Thyroid gland (tissue), 4 donors: ENCODE measurements at regions not wholly inside any gene's neighbourhood (a gene's known extent, or its start where the extent isn't known, plus 50 kb on each side); places are given as distances from the start of the nearest gene placed in this dataset.

Experiments
- DNase-seq, 2 donors: peaks; one replicate each; pipeline ENCODE4 v3.0.0-alpha.2; 2019
- H3K27ac ChIP-seq, 3 donors: fragments of 200-600 bp; sonication (generic); 1 replicate in 2 of 3; 2 replicates in 1 of 3; pipeline ENCODE4 v1.5.1; 2016 to 2019; ENCODE audit warnings: mild to moderate bottlenecking in 1 of 3, moderate library complexity in 1 of 3
- H3K27me3 ChIP-seq: fragments of 200-600 bp; sonication (generic); one replicate; pipeline ENCODE4 v1.5.1; 2019
- H3K36me3 ChIP-seq, 2 donors: fragments of 200-600 bp; sonication (generic); one replicate each; pipeline ENCODE4 v1.5.1; 2016 to 2019
- H3K4me1 ChIP-seq, 2 donors: fragments of 200-600 bp; sonication (generic); one replicate each; pipeline ENCODE4 v1.5.1; 2017 to 2019
- H3K4me3 ChIP-seq, 3 donors: fragments of 200-600 bp; sonication (generic); replicated peaks in 1 of 3; 1 replicate in 2 of 3; 2 replicates in 1 of 3; pipeline ENCODE4 v1.5.1; 2016; ENCODE audit warnings: mild to moderate bottlenecking in 1 of 3
- H3K9me3 ChIP-seq: fragments of 200-600 bp; sonication (generic); one replicate; pipeline ENCODE4 v1.5.1; 2017
- POLR2A ChIP-seq, 2 donors: fragments of 450-650 bp; IDR thresholded peaks; one replicate each; pipeline ENCODE4 v1.6.1; 2017; ENCODE audit warnings: antibody characterized with exemption in 2 of 2, mild to moderate bottlenecking in 2 of 2, moderate library complexity in 1 of 2
- WGBS, 2 donors: methylation state at CpG; one replicate each; pipeline ENCODE4 v1.1.5; 2017; 5-methylcytosine and 5-hydroxymethylcytosine counted together
- intact Hi-C: fragments of 100-400 bp; cut with DNase I; formaldehyde crosslinking; loops from one replicate; pipeline ENCODE4 v1.15.1; 2023
- TF ChIP-seq, protein P1 (sequence below), 6 experiments: fragments of 200-600 bp in 3 of 6; fragments of 450-650 bp in 3 of 6; sonication (generic) in 3 of 6; IDR thresholded peaks; one replicate each; pipeline ENCODE4 v1.5.1; 2016 to 2019; ENCODE audit warnings: antibody characterized with exemption in 6 of 6, mild to moderate bottlenecking in 2 of 6, inconsistent platforms in 1 of 6, moderate library complexity in 1 of 6

DNA sequence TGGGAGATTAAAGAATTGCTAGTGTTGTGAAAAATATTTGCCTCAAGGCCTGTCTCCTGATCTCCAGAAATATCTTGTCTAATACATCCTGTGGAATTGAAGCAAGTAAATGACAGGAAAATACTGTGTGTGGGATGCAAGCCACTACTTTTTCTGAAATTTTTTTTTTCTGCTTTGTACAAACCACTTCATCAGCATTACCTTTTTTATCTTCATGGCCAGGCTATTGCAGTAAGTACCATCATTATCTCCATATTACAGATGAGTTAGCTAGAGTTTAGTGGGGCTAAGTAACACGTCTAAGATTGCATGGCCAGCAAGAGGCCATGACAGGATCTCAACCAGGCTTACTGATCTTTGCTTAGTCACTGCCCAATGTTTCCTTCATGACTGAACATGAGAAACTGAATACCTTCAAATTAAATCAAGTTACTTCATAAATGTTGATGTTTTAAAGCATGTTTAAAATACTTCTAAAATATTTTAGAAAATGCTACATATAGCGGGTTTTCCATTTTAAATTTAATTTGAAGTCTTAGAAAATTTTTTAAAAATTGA is 273.7 kb downstream of the SLC6A15 start:
- Histone ChIP-seq H3K4me1 (no peaks in the 10 kb centered on the region), H3K4me3 (no peak overlapping the region), H3K36me3 (no peaks in the 10 kb centered on the region), H3K27ac (no peak overlapping the region), H3K9me3 (no peaks in the 10 kb centered on the region), H3K27me3 (no peaks in the 10 kb centered on the region)
- 83 to 88% methylated on average over 2 of the region's 2 CpGs for WGBS, 2 donors
- TF ChIP-seq, protein P1, sequence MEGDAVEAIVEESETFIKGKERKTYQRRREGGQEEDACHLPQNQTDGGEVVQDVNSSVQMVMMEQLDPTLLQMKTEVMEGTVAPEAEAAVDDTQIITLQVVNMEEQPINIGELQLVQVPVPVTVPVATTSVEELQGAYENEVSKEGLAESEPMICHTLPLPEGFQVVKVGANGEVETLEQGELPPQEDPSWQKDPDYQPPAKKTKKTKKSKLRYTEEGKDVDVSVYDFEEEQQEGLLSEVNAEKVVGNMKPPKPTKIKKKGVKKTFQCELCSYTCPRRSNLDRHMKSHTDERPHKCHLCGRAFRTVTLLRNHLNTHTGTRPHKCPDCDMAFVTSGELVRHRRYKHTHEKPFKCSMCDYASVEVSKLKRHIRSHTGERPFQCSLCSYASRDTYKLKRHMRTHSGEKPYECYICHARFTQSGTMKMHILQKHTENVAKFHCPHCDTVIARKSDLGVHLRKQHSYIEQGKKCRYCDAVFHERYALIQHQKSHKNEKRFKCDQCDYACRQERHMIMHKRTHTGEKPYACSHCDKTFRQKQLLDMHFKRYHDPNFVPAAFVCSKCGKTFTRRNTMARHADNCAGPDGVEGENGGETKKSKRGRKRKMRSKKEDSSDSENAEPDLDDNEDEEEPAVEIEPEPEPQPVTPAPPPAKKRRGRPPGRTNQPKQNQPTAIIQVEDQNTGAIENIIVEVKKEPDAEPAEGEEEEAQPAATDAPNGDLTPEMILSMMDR (IDR thresholded peaks at IDR 0.05): no peak
- no peak for TF ChIP-seq POLR2A (IDR thresholded peaks at IDR 0.05)
- no peak for DNase-seq
- intact Hi-C loops: no loop called here

DNA sequence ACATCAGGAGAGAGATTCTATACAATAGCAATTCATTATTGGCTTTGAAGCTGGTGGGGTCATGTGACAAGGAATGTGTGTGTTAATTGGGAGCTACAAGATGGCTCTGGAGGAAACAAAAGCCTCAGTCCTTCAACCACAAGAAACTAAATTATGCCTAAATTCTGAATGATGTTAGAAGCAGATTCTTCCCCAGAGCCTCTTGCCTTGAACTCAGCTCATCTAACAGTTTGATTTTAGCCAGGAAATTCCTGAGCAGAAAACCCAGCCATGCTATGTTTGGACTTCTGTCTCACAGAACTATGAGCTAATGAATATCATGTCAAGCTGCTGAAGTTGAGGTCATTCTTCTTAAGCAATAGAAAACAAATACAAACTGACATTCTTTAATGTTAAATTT is 274.7 kb downstream of the SLC6A15 start:
- Histone ChIP-seq H3K27me3 (no peaks in the 10 kb centered on the region), H3K9me3 (no peaks in the 10 kb centered on the region), H3K36me3 (no peaks in the 10 kb centered on the region), H3K4me3 (no peak overlapping the region), H3K27ac (no peak overlapping the region), H3K4me1 (no peaks in the 10 kb centered on the region)
- no peak for DNase-seq
- TF ChIP-seq, protein P1 (IDR thresholded peaks at IDR 0.05): no peak
- no peak for TF ChIP-seq POLR2A (IDR thresholded peaks at IDR 0.05)
- intact Hi-C loops: no loop called here

DNA sequence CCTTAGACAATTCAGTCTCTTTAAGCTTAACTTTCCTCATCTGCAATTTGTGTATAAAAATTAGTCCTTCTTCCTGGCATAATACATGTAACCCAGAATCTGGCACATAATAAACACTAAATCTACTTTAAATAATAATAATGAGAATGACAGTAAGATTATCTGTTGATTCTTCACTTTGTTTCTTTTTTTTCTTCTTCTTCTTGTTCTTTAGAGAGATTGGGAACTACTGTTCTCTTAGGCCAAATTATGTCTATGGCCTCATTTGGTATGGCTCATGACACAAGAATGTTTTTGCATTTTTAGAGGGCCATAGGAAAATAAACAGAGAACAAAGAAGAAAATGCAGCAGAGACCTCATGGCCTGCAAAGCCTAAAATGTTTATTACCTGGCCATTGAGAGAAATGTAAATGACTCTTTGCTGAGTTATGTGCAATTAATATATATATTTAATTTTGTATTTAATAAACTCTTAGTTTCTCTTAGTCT is 275.8 kb downstream of the SLC6A15 start:
- DNase-seq: no peak
- H3K27ac ChIP-seq: no peak overlapping the region
- H3K36me3 ChIP-seq: no peaks in the 10 kb centered on the region
- no peak overlapping the region for H3K4me3 ChIP-seq
- intact Hi-C loops: no loop called here
- no peaks in the 10 kb centered on the region for H3K27me3 ChIP-seq
- H3K4me1 ChIP-seq: no peaks in the 10 kb centered on the region
- H3K9me3 ChIP-seq: no peaks in the 10 kb centered on the region
- TF ChIP-seq, protein P1 (IDR thresholded peaks at IDR 0.05): no peak
- TF ChIP-seq POLR2A (IDR thresholded peaks at IDR 0.05): no peak

DNA sequence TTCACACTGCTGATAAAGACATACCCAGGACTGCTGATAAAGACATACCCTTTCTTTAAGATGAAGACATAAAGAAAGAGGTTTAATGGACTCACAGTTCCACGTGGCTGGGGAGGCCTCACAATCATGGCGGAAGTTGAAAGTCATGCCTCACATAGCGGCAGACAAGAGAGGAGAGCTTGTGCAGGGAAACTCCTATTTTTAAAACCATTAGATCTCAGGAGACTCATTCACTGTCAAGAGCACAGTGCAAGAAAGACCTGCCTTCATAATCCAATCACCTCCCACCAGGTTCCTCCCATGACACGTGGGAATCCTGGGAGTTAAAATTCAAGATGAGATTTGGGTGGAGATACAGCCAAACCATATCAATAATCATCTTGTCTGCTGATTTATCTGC is 278.1 kb downstream of the SLC6A15 start:
- 88 to 93% methylated on average over 4 of the region's 4 CpGs for WGBS, 2 donors
- TF ChIP-seq, protein P1 (IDR thresholded peaks at IDR 0.05): no peak
- TF ChIP-seq POLR2A (IDR thresholded peaks at IDR 0.05): no peak

DNA sequence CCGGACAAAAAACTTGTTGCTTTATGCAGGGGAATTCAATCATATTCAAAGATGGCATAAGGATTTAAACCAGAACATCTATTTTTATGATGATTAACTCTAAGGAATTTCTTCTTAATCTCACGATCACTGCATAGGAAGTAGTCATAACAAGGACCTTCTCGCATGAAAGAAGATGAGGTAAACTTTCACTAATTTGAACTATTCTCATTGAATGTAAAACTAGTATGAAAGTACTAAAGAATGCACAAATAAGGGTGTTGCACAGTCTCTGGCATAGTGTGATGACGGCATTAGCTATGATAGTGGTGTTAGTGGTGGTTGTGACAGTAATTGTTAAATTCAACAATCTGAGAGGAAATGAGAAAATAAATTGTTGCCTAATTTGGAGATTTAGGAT is 280.0 kb downstream of the SLC6A15 start:
- no peaks in the 10 kb centered on the region for H3K27me3 ChIP-seq
- 79 to 81% methylated on average over 4 of the region's 4 CpGs for WGBS, 2 donors
- H3K36me3 ChIP-seq: no peaks in the 10 kb centered on the region
- no peak for DNase-seq
- intact Hi-C loops: no loop called here
- no peak for TF ChIP-seq POLR2A (IDR thresholded peaks at IDR 0.05)
- TF ChIP-seq, protein P1 (IDR thresholded peaks at IDR 0.05): no peak
- H3K4me3 ChIP-seq: no peak overlapping the region
- no peaks in the 10 kb centered on the region for H3K9me3 ChIP-seq
- no peak overlapping the region for H3K27ac ChIP-seq
- H3K4me1 ChIP-seq: no peaks in the 10 kb centered on the region

More for the DNA sequence above, 278.1 kb downstream of the SLC6A15 start:
- Histone ChIP-seq H3K9me3 (no peaks in the 10 kb centered on the region), H3K27ac (no peak overlapping the region), H3K4me1 (no peaks in the 10 kb centered on the region), H3K27me3 (no peaks in the 10 kb centered on the region), H3K36me3 (no peaks in the 10 kb centered on the region), H3K4me3 (no peak overlapping the region)
- intact Hi-C loops: no loop called here
- DNase-seq: no peak
